SK-N-SH treated with all-trans-retinoic acid at 6 μM for 48 hours (cell line): ENCODE measurements at regions not wholly inside any gene's neighbourhood (a gene's known extent, or its start where the extent isn't known, plus 50 kb on each side); places are given as distances from the start of the nearest gene placed in this dataset.

Source experiments
- CREB5 ChIP-seq: fragments of 250-450 bp; sonication (Bioruptor Pico); IDR thresholded peaks from 2 replicates; pipeline ENCODE4 v1.5.1; 2020; ENCODE audit warnings: low read depth, mild to moderate bottlenecking, moderate library complexity
- CSRNP3 ChIP-seq: fragments of 250-450 bp; sonication (Bioruptor Pico); IDR thresholded peaks from 2 replicates; pipeline ENCODE4 v1.5.1; 2021; ENCODE audit warnings: mild to moderate bottlenecking, moderate library complexity
- PATZ1 ChIP-seq: fragments of 250-450 bp; sonication (Bioruptor Pico); IDR thresholded peaks from 2 replicates; pipeline ENCODE4 v1.8.0; 2020; ENCODE audit warnings: mild to moderate bottlenecking, moderate library complexity, borderline replicate concordance
- RARB ChIP-seq: fragments of 250-450 bp; sonication (Bioruptor Pico); IDR thresholded peaks from 2 replicates; pipeline ENCODE4 v1.8.0; 2021; ENCODE audit warnings: mild to moderate bottlenecking, moderate library complexity
- TOX ChIP-seq: fragments of 250-450 bp; sonication (Bioruptor Pico); IDR thresholded peaks from 2 replicates; pipeline ENCODE4 v1.8.0; 2021; ENCODE audit warnings: mild to moderate bottlenecking, moderate library complexity, borderline replicate concordance
- TSHZ2 ChIP-seq: fragments of 250-450 bp; sonication (Bioruptor Pico); IDR thresholded peaks from 2 replicates; pipeline ENCODE4 v1.5.0; 2020; ENCODE audit warnings: mild to moderate bottlenecking, moderate library complexity
- ZC3H10 ChIP-seq: fragments of 250-450 bp; sonication (Bioruptor Pico); IDR thresholded peaks from 2 replicates; pipeline ENCODE4 v1.5.1; 2021; ENCODE audit warnings: mild to moderate bottlenecking, moderate library complexity
- ZNF70 ChIP-seq: fragments of 450-650 bp; formaldehyde crosslinking; IDR thresholded peaks from 2 replicates; pipeline ENCODE4 v1.5.0; 2020; ENCODE audit warnings: mild to moderate bottlenecking, moderate library complexity
- ZNF8 ChIP-seq: fragments of 450-650 bp; formaldehyde crosslinking; IDR thresholded peaks from 2 replicates; pipeline ENCODE4 v1.5.0; 2020; ENCODE audit warnings: mild to moderate bottlenecking, moderate library complexity

GRCh38 chr5:40416098-40416497, 263.6 kb upstream of the PTGER4 start:
- TF ChIP-seq CREB5 (CRISPR knock-in tag) = no peak
- TF ChIP-seq TSHZ2 (CRISPR knock-in tag) = no peak
- TF ChIP-seq RARB (CRISPR knock-in tag) = no peak
- no peak for TF ChIP-seq PATZ1
- TF ChIP-seq TOX (CRISPR knock-in tag) = no peak
- TF ChIP-seq ZNF70 (CRISPR knock-in tag) = no peak
- no peak for TF ChIP-seq ZC3H10 (CRISPR knock-in tag)
- TF ChIP-seq CSRNP3 (CRISPR knock-in tag) = no peak
- no peak for TF ChIP-seq ZNF8 (CRISPR knock-in tag)
